Parathyroid adenoma (tissue), 2 donors: ENCODE measurements at regions not wholly inside any gene's neighbourhood (a gene's known extent, or its start where the extent isn't known, plus 50 kb on each side); places are given as distances from the start of the nearest gene placed in this dataset.

Experiments used
- H2AFZ ChIP-seq: fragments of 300-600 bp; sonication (generic); one replicate; pipeline ENCODE4 v1.7.0; 2017; ENCODE audit warnings: antibody characterized with exemption, mild to moderate bottlenecking
- H3K27ac ChIP-seq: fragments of 300-600 bp; sonication (generic); one replicate; pipeline ENCODE4 v1.7.0; 2017
- H3K27me3 ChIP-seq: fragments of 300-600 bp; sonication (generic); one replicate; pipeline ENCODE4 v1.7.0; 2017; ENCODE audit warnings: low read length; ENCODE audit not compliant: control insufficient read depth, insufficient read depth
- H3K36me3 ChIP-seq: fragments of 300-600 bp; sonication (generic); one replicate; pipeline ENCODE4 v1.7.0; 2017; ENCODE audit warnings: low read length; ENCODE audit not compliant: control insufficient read depth, insufficient read depth
- H3K4me1 ChIP-seq: fragments of 300-600 bp; sonication (generic); one replicate; pipeline ENCODE4 v1.7.0; 2017; ENCODE audit warnings: control low read depth
- H3K4me2 ChIP-seq: fragments of 300-600 bp; sonication (generic); one replicate; pipeline ENCODE4 v1.7.0; 2017; ENCODE audit warnings: low read length
- H3K4me3 ChIP-seq: fragments of 300-600 bp; sonication (generic); one replicate; pipeline ENCODE4 v1.7.0; 2017; ENCODE audit warnings: low read depth, low read length
- H3K79me2 ChIP-seq: fragments of 300-600 bp; sonication (generic); one replicate; pipeline ENCODE4 v1.7.0; 2017; ENCODE audit warnings: control low read depth
- H3K9ac ChIP-seq: fragments of 300-600 bp; sonication (generic); one replicate; pipeline ENCODE4 v1.7.0; 2017; ENCODE audit warnings: mild to moderate bottlenecking
- H3K9me3 ChIP-seq: fragments of 300-600 bp; sonication (generic); one replicate; pipeline ENCODE4 v1.7.0; 2017; ENCODE audit warnings: low read length; ENCODE audit not compliant: control insufficient read depth
- CTCF ChIP-seq: fragments of 300-600 bp; sonication (generic); IDR thresholded peaks from one replicate; pipeline ENCODE4 v1.7.0; 2017; ENCODE audit warnings: antibody characterized with exemption, mild to moderate bottlenecking
- donor health status: primary hyperparathyroidism.

- H3K36me3 ChIP-seq, result no peaks in the 10 kb centered on the region
- H2AFZ ChIP-seq, result no peak overlapping the region
- no peaks in the 10 kb centered on the region for H3K9me3 ChIP-seq
- no peaks in the 10 kb centered on the region for H3K4me1 ChIP-seq
- no peaks in the 10 kb centered on the region for H3K79me2 ChIP-seq
- H3K27ac ChIP-seq, result no peak overlapping the region
- H3K9ac ChIP-seq, result no peak overlapping the region
- H3K27me3 ChIP-seq, result no peaks in the 10 kb centered on the region
- no peak for TF ChIP-seq CTCF
- H3K4me3 ChIP-seq, result no peak overlapping the region
- H3K4me2 ChIP-seq, result no peak overlapping the region
Observed at GRCh38 chrX:39574178-39574577, 523.6 kb downstream of the BCOR start.

- H3K27me3 ChIP-seq, result no peaks in the 10 kb centered on the region
- TF ChIP-seq CTCF, result no peak
- H3K4me2 ChIP-seq, result no peak overlapping the region
- no peaks in the 10 kb centered on the region for H3K79me2 ChIP-seq
- H3K27ac ChIP-seq, result no peak overlapping the region
- no peaks in the 10 kb centered on the region for H3K4me1 ChIP-seq
- H3K9ac ChIP-seq, result no peak overlapping the region
- H3K36me3 ChIP-seq, result no peaks in the 10 kb centered on the region
- no peaks in the 10 kb centered on the region for H3K9me3 ChIP-seq
- no peak overlapping the region for H2AFZ ChIP-seq
- H3K4me3 ChIP-seq, result no peak overlapping the region
Observed at GRCh38 chrX:39576041-39576872, 521.5 kb downstream of the BCOR start.

- no peak overlapping the region for H3K4me3 ChIP-seq
- H2AFZ ChIP-seq, result no peak overlapping the region
- no peak overlapping the region for H3K4me2 ChIP-seq
- H3K36me3 ChIP-seq, result no peaks in the 10 kb centered on the region
- H3K9me3 ChIP-seq, result no peaks in the 10 kb centered on the region
- H3K4me1 ChIP-seq, result no peaks in the 10 kb centered on the region
- no peaks in the 10 kb centered on the region for H3K79me2 ChIP-seq
- no peak overlapping the region for H3K9ac ChIP-seq
- no peak overlapping the region for H3K27ac ChIP-seq
- no peaks in the 10 kb centered on the region for H3K27me3 ChIP-seq
- TF ChIP-seq CTCF, result no peak
Observed at GRCh38 chrX:39577206-39577984, 520.4 kb downstream of the BCOR start.

GRCh38 chrX:39577985-39578869 lies 519.5 kb downstream of the BCOR start:
- no peak overlapping the region for H3K27ac ChIP-seq
- H3K4me3 ChIP-seq, result no peak overlapping the region
- H3K79me2 ChIP-seq, result no peaks in the 10 kb centered on the region
- no peak overlapping the region for H3K9ac ChIP-seq
- no peaks in the 10 kb centered on the region for H3K4me1 ChIP-seq
- no peak overlapping the region for H3K4me2 ChIP-seq
- H3K36me3 ChIP-seq, result no peaks in the 10 kb centered on the region
- no peak for TF ChIP-seq CTCF
- no peak overlapping the region for H2AFZ ChIP-seq
- no peaks in the 10 kb centered on the region for H3K27me3 ChIP-seq
- H3K9me3 ChIP-seq, result no peaks in the 10 kb centered on the region
